Muscle of arm (tissue), 1 donor: ENCODE measurements at regions not wholly inside any gene's neighbourhood (a gene's known extent, or its start where the extent isn't known, plus 50 kb on each side); places are given as distances from the start of the nearest gene placed in this dataset.
"Not testable (repeated sequence)": the region's sequence is repeated elsewhere in the genome, so short reads cannot be mapped to it uniquely, and the experiment has no call there.

Experiments
- DNase-seq: peaks from one replicate; pipeline ENCODE4 v3.0.0-alpha.2; 2013

GRCh38 chr6:21710216-21710615 is 116.7 kb downstream of the SOX4 start:
- no peak for DNase-seq

DNA sequence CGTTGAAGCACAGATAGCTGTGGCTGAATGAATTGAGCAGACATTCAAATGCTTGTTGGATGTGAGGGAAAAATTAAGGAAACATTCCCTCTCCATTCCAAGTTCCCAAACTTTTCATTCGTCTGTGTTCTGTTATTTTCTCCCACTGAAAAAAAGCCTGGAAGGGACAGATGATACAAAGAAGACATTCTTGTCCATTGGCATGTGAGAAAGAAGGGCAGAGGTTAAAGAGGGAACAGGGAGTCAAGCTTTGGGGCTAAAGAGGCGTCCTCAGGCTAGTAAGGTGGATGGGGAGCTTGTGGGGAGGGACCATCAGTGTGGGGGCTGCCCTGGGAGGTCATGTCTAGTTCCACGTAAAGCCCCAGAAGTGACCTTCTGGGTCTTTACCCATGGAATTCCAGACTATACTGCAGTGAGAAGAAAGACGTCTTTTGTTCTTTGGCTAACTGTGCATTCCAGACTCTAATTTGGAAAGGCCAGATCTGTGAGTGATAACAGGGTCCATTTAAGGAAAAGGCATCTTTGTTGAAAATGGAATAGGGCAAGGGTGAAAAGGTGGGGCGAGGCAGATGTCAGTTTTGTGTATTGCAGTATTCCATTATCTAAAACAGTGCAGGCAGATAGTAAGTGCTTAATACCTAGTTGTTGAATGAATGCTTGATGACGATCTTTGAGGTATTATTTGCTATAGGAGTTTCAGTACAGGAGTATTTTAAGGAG is 117.5 kb downstream of the SOX4 start:
- DNase-seq, result no peak

- no peak for DNase-seq
These were observed 118.7 kb downstream of the SOX4 start for GRCh38 chr6:21712213-21712612.

- no peak for DNase-seq
These were observed 119.9 kb downstream of the SOX4 start for GRCh38 chr6:21713481-21713880.

DNA sequence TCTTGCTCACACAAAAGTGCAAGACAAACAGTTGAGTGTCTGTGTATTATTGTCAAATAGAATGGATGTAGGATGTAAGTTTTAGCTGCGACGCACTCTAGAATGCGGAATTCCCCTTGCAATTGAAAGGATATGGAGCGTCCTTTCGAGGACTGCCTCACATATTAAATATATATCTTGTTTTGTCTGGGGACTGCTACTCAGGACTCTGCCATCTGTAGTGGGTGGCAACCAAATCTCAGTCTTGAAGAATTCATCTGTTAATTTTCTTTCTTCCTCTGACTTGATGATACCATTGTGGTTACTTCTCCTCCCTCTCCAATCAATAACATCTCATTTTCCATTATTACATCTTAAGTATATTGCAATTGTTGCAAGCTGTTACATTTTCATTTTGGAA is 121.6 kb downstream of the SOX4 start:
- no peak for DNase-seq

DNA sequence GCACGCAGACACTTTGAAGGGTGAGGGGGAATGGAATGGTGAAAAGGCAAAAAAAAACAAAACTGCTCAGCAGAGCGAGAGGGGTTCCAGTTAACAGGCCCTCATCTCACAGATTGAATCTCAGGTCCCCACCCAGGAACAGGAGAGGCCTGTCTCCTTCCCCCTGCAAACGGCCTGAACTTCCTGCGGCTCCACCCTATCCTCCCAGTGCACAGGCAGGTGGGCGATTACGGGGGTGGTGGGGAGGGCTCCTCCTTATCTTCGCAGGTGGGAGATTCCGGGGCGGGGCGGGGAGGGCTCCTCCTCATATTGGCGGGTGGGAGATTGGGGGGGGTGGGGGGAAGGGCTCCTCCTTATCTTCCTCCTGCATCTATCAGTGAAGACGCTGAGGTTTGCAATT is 129.0 kb downstream of the SOX4 start:
- no peak for DNase-seq

GRCh38 chr6:21726676-21727075 is 133.1 kb downstream of the SOX4 start:
- DNase-seq, result no peak

GRCh38 chr6:21728141-21728540 is 134.6 kb downstream of the SOX4 start:
- no peak for DNase-seq

DNA sequence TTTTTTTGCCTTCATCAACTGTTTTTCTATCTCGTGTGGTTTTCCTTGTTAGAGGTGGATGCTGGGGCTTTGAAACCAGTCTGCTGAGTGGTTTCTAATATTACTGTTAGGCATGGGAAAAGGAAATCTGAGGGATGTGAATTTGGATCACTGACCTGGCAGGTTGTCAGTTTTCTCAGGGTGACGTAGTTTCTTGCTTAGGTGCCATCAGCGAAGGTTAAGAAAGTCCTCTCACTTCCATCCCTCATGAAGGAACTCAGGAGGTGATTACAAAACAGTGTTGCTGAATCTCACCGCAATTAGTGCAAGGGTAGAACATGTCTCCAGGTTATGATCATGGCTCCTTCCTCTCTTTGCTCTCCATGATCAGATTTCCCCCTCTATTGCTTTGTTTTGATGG is 135.9 kb downstream of the SOX4 start:
- DNase-seq, result no peak

DNA sequence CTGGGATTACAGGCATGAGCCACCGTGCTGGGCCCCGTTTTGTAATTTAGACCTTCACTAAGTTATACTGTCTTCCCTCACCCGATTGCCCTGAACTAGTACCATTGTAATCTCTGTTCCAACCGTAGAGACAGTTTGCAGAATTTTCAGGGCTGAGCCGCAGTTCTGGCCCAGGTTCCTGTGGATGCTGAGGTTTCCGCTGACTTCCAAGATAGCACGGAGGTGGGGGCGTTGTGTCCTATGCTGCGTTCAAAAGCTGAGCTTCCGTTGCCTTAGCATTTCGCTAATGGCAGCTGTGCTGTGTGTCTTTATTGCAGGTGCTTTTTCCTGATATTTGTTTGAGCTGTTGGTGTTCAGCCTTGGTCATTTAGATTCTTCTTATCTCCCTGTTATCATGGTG is 137.0 kb downstream of the SOX4 start:
- no peak for DNase-seq

- no peak for DNase-seq
These were observed 138.0 kb downstream of the SOX4 start for GRCh38 chr6:21731411-21732031.

DNA sequence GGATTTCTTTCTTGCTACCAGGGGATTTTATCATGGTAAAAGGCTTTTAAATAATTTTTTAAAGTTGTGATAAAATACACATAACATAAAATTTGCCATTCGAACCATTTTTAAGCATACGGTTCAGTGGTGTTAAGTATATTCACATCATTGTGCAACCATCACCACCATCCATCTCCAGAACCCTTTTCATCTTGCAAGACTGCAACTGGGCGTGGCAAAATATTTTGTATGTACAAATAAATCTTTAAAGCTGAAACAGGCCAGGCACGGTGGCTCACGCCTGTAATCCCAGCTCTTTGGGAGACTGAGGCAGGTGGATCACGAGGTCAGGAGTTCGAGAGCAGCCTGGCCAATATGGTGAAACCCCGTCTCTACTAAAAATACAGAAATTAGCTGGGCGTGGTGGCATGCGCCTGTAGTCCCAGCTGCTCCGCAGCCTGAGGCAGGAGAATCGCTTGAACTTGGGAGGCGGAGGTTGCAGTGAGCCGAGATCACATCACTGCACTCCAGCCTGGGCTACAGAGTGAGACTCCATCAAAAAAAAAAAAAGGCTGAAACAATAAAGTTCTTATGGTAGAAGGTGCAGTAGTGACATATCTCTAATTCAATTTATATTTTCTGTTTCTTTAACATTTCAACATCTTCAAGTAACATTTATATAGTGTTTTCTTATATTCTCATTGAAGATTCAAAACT is 138.6 kb downstream of the SOX4 start:
- not testable (repeated sequence) for DNase-seq

- no peak for DNase-seq
These were observed 139.2 kb downstream of the SOX4 start for GRCh38 chr6:21732731-21733130.

GRCh38 chr6:21733311-21733710 is 139.8 kb downstream of the SOX4 start:
- DNase-seq, result no peak

GRCh38 chr6:21734204-21734603 is 140.7 kb downstream of the SOX4 start:
- no peak for DNase-seq

DNA sequence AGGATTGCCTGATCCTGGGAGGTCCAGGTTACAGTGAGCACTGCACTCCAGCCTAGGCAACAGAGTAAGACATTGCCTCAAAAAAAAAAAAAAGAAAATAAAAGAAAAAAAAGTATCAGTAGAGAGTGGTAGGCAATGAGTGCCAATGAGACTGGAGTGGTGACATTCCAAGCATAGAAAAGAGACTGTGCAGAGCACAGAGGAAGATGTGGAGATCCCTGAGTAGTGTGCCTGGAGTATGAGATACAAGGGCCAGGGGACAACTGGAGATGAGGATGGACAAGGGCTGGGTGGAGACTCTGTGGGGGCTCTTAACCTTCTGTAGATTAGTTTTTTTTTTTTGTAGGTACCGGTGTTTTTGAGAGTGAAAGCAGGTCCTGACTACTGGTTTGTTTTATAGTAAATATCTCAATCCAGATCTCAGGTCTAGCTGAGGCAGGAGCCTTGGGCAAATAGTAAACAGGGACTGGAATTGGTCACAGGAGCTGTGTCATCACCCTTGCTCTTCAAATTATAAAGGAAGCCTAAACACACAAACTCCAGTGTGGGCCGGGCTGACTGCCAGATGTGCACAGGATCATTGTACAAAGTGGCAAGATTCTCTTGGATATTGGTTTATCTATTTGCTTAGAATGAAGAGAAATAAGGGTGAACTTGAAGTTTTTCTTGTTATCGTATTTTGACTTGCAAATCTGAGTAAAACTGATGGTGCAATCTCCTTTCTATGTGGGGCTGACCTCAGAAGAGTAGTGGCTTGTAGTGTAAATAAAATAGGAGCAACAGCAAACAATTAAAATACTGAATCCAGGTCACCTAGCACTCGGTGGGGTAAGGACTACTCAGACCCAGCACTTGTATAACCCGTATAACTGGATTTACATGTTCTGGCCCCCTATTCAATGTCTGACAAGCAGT is 144.9 kb downstream of the SOX4 start:
- DNase-seq, result no peak

GRCh38 chr6:21739241-21739640 is 145.7 kb downstream of the SOX4 start:
- DNase-seq, result no peak

DNA sequence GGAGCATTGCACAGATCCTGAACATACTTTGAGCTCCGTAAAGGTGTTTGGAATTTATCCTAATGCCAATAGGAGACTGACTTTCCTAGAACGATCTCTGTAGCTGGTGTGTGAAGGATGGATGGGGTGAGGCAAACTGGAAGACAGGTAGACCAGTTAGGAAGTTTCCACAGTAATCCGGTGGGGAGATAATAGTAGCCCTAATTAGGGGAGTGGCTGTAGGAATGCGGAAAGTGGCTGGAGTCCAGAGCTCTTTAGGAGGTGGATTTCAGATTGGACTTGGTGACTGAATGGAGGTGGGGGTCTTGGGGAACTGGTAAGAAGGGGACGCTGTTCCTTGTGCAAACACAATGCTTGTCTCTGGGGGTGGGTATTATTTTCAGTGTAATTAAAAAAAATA is 146.3 kb downstream of the SOX4 start:
- DNase-seq, result no peak

GRCh38 chr6:21740376-21741124 is 147.0 kb downstream of the SOX4 start:
- DNase-seq, result no peak

- DNase-seq, result no peak
These were observed 147.9 kb downstream of the SOX4 start for GRCh38 chr6:21741221-21742109.
